Liver (tissue), 3 donors: ENCODE measurements at regions not wholly inside any gene's neighbourhood (a gene's known extent, or its start where the extent isn't known, plus 50 kb on each side); places are given as distances from the start of the nearest gene placed in this dataset.

Source experiments
- ATF3 ChIP-seq: IDR thresholded peaks from 2 replicates; pipeline ENCODE4 v1.6.1; 2016; ENCODE audit warnings: antibody characterized with exemption
- EGR1 ChIP-seq, 2 donors: IDR thresholded peaks; 2 replicates each; pipeline ENCODE4 v1.6.1; 2016 to 2018; ENCODE audit warnings: antibody characterized with exemption in 2 of 2, low read depth in 2 of 2
- HNF4G ChIP-seq: IDR thresholded peaks from 2 replicates; pipeline ENCODE4 v1.6.1; 2016; ENCODE audit warnings: antibody characterized with exemption
- JUND ChIP-seq, 2 donors: IDR thresholded peaks; 2 replicates each; pipeline ENCODE4 v1.6.1; 2016; ENCODE audit warnings: antibody characterized with exemption in 2 of 2
- RAD21 ChIP-seq, 2 donors: IDR thresholded peaks; 2 replicates each; pipeline ENCODE4 v1.6.1; 2016; ENCODE audit warnings: antibody characterized with exemption in 2 of 2, mild to moderate bottlenecking in 2 of 2
- REST ChIP-seq: IDR thresholded peaks from 2 replicates; pipeline ENCODE4 v1.6.1; 2016; ENCODE audit warnings: antibody characterized with exemption, mild to moderate bottlenecking
- RXRA ChIP-seq, 2 donors: IDR thresholded peaks; 2 replicates each; pipeline ENCODE4 v1.6.1; 2017 to 2018; ENCODE audit warnings: antibody characterized with exemption in 2 of 2, mild to moderate bottlenecking in 1 of 2
- SP1 ChIP-seq: IDR thresholded peaks from 2 replicates; pipeline ENCODE4 v1.6.1; 2018; ENCODE audit warnings: antibody characterized with exemption, mild to moderate bottlenecking
- TF ChIP-seq, protein P1 (sequence below): fragments of 150-350 bp; IDR thresholded peaks from 2 replicates; pipeline ENCODE4 v1.5.1; 2017; ENCODE audit warnings: improper control_type of control experiment, low read depth, low read length; ENCODE audit not compliant: missing input control
- donor health status: healthy.
- donor health status: healthy.

GRCh38 chr11:134950692-134951304 is 538.8 kb upstream of the B3GAT1 start:
- TF ChIP-seq, protein P1, sequence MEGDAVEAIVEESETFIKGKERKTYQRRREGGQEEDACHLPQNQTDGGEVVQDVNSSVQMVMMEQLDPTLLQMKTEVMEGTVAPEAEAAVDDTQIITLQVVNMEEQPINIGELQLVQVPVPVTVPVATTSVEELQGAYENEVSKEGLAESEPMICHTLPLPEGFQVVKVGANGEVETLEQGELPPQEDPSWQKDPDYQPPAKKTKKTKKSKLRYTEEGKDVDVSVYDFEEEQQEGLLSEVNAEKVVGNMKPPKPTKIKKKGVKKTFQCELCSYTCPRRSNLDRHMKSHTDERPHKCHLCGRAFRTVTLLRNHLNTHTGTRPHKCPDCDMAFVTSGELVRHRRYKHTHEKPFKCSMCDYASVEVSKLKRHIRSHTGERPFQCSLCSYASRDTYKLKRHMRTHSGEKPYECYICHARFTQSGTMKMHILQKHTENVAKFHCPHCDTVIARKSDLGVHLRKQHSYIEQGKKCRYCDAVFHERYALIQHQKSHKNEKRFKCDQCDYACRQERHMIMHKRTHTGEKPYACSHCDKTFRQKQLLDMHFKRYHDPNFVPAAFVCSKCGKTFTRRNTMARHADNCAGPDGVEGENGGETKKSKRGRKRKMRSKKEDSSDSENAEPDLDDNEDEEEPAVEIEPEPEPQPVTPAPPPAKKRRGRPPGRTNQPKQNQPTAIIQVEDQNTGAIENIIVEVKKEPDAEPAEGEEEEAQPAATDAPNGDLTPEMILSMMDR: no peak
- TF ChIP-seq HNF4G (no peak), EGR1 (IDR thresholded peaks at IDR 0.05; ENCODE audit: low read depth in 2 of 2) (no peak), RAD21 (IDR thresholded peaks at IDR 0.05) (no peak), SP1 (no peak), ATF3 (no peak), REST (no peak), RXRA (IDR thresholded peaks at IDR 0.05) (no peak), JUND (IDR thresholded peaks at IDR 0.05) (no peak)
